GM21447 (cell line): ENCODE measurements at regions not wholly inside any gene's neighbourhood (a gene's known extent, or its start where the extent isn't known, plus 50 kb on each side); places are given as distances from the start of the nearest gene placed in this dataset.
"Not testable (repeated sequence)": the region's sequence is repeated elsewhere in the genome, so short reads cannot be mapped to it uniquely, and the experiment has no call there.

Experiments
- ATAC-seq: cut with Tn5 transposase; IDR thresholded peaks from one replicate; pipeline ENCODE4 v1.9.1; 2021; ENCODE audit not compliant: unreplicated experiment

DNA sequence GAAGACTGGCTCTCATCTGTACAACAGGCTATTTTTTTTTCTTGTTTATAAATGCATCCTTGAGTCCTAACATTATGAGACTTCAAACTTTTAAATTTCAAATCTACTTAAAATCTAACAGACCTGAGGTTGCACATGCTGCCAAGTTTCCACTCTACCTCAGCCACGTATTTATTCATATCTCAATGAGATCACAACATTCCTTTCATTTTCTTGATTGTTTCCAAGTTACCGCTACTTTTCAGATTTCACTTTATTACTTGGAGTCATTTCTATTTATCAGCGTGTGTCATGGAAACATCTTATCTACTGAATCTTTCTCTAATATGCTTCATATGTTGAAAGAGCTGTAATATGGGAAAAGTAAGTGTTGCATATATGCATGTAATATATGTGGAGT, 1257.5 kb upstream of the ATXN8OS start:
- ATAC-seq: no peak

DNA sequence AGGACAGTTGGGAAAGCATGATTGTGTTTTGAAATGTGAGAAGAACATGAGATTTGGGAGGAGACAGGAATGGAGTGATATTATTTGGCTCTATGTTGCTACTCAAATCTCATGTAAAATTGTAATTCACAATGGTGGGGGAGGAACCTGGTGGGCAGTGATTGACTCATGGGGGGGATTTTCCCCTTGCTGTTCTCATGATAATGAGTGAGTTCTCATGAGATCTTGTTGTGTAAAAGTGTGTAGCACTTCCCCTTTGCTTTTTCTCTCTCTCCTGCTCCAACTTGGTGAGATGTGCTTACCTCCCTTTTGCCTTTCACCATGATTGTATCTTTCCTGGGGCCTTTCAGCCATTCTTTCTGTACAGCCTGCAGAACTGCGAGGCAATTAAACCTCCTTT, 1261.0 kb upstream of the ATXN8OS start:
- ATAC-seq: no peak

DNA sequence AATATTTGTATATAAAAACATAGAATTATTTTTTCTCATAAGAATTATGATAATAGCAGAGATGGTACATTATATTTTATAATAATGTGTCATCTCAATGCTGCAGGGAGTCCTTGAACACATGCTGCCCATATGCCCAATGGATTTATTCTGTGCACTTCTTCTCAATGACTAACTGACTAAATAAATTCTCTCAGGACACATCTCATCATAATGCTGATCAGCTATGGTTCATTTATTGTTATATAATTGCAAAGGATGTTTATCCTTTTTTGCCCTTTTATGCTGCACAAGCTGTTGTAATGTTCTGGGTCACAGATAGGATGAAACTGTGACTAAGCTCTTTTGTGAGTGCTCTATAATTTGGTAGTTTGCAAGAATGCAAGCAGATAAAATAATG, 1273.3 kb upstream of the ATXN8OS start:
- ATAC-seq: no peak

DNA sequence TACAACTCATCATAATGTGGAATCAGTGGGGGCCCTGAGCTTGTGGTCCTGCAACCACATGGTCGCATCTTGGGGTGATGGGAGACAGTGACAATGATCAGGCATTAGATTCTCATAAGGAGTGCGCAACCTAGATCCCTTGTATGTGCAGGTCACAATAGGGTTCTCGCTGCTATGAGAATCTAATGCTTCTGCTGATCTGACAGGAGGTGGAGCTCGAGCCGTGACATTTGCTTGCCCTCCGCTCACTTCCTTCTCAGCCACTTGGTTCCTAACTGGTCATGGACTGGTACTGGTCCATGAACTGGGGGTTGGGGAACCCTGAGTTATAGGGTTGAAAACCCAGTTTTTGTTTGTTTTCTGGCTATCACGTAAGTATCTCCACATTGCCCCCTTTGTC, 1290.9 kb upstream of the ATXN8OS start:
- no peak for ATAC-seq

DNA sequence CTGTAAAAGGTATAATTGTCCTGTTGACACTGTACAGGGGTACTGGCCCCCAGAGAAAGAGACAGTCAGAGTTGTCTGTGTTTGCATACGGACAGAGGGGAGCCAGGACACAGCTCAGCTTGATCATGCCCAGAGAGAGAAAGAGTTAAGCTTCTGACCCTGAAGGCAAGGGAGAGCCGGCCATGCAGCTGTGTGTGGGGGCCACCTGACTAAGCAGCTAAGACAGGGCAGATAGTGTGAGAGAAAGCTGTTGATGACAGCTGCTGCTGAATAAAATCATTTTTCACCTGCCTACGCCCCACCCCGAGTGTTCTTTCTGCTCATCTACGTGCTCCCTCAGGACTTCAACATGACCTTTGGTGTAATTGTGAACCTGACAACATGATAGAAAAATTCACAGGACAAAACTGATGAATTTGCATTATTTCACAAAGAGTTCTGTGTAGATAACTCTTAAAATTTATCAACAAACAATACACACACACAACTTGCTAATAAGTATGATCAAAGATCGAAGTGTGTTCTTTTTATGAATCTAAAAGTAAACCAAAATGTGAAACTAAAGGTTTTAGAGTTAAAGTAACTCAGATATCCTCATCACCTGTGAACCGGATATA, 1294.3 kb upstream of the ATXN8OS start:
- no peak for ATAC-seq

DNA sequence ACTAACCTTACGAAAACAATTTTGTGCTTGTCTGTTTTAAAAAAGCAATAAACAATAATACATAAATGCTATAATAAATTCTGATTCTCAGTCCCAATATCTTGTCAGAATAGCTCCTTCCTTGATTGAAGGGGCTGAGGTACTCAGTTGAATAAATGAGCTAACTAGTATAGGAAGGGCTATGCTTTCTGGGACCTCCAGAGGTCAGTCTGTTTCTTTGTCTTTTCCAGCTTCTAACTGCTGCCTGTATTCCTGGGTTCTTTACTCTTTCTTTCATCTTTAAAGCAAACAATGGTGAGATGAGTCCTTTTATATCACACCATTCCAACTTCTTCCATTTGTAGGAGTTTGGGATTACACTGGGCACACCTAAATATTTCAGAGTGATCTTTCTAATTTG, 1297.0 kb upstream of the ATXN8OS start:
- ATAC-seq: no peak

DNA sequence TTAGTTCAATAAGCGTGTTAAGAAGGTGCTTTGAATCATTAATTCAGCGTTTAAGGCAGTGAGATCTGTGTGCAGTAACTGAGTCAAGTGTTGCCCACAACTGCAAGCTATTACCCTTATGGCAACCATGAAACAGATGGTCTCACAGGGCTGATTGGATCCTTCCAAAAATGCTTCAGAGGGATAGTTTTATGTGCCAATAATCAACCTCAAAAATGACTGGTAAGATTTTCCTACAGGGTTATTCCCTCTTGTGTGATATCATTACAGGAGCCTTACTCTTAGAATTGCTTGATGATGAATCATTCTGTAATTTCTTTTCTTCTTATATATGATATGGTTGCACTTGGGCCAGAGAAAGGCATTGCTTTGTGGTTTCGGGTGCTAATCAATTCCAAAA, 1299.2 kb upstream of the ATXN8OS start:
- ATAC-seq: no peak

DNA sequence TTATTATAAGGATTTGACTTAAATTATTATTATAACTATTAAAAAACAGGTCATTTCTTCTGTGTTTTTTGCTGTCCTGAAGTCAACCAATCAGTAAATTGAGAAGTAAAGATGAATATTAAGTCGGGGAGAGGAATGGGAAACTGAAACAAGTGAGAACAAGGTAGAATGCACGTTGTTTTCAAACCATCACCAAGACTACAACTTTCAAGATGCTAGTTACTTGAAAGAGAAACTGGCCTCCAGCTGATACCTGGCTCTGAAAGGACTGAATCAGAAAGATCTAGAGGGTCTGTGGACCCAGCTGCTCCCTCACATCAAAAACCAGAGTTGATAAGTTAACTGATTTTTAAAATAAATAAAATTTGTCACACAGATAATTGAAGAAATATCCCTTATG, 1301.5 kb upstream of the ATXN8OS start:
- ATAC-seq: no peak

DNA sequence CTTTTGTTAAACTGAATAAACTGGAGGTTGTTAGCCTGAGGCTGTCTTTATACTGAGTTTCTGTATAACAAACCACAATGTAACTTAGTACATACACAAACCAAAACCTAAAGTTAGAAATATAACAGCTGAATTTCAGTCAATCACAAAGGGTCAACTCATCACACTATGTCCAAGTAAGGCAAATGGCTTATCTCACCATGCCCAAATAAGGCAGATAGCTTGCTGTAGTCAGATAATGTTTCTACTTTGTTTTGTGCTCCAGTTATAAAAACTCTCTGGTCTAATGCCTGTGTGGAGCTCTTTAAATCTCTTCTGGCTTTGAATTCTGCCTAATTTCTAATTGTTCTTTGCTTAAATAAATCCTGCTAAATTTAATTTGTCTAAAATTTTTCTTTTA, 1323.4 kb upstream of the ATXN8OS start:
- ATAC-seq: no peak

DNA sequence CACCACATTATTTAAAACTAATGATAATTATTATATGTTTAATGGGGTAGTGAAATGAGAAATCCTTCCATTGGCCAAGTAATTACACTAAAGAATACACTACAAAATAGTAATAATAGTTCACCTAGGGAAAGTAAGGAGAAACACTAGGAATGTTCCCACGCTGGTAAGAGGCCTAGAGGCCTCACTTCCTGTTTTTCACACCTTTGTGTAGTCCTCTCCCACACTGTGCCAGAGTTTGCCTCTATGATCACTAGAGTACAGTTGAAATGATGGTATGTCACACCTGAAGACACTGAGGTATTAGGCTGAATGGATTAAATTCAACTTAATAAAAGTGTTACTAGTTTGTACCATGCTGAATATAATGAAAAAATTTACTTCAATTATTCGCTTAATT, 1348.0 kb upstream of the ATXN8OS start:
- no peak for ATAC-seq

DNA sequence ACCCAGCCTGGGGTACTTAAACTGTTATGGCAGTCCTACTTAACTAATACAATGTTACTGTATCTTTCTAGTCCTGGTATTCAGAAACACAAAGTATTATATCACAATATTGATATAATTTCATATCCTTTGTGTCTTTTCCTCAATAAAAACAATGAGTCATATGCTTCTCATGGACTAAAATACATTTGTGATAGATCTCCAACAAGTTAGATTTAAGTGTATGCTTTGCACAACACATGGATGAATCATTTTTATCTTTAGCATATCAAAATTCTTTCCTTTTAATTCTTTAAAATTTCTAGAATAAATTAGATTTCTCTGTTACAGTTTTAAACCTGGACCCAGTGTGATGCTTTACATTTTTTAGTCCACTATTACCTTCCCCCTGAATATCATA, 1357.8 kb upstream of the ATXN8OS start:
- no peak for ATAC-seq

DNA sequence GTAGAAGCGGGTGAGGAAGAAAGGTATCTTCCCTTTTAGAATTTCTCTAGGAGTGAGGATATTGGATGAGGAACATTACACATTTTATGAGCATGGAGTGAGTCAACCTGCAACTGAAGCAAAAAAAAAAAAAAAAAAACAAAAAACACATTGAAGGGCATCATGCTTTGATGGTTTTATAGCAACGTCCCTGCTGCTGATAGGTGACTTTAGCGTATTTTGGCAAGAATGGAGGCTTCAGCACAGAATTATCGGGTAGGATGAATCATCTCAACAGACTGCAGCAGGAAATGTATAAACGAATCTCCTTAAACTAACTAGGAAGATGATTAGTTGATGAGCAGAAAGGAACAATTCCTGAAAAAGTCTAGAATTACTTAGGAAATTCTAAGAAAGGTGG, 1359.6 kb upstream of the ATXN8OS start:
- no peak for ATAC-seq

DNA sequence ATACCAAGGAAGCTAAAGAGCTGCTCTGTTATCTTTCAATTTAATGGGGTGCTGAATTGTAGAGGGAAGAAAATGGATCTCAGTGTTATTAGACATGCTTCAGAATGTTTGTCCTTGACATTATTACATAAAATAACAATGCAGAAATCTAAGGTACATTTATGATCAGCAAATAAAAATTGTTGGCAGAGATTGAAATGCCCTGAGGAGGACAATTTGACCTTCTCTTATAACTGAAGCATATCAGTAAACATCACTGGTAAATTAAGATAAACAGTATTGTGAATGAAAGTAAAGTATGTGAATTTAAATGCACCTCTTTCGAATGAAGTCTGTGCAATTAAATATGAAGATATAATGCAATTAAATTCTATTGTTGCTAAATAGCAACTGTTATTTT, 1362.1 kb upstream of the ATXN8OS start:
- no peak for ATAC-seq

DNA sequence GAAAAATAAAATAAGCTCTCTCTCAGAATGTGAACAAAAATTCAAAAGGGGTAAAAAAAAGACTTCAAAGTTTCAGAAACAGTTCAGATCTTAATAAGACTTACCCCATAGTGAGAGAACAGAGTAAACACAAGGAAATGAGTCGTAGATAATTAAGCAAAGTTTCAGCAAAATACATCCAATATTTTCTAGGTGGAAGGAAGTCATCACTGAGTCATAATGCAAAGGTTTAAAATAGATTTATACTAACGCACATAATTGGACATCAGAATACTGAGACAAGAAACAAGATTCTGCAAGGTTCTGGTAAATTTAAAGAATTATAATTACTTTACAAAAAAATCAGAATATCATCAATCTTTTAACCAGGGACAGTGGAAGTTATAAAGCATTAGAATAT, 1370.7 kb upstream of the ATXN8OS start:
- no peak for ATAC-seq

DNA sequence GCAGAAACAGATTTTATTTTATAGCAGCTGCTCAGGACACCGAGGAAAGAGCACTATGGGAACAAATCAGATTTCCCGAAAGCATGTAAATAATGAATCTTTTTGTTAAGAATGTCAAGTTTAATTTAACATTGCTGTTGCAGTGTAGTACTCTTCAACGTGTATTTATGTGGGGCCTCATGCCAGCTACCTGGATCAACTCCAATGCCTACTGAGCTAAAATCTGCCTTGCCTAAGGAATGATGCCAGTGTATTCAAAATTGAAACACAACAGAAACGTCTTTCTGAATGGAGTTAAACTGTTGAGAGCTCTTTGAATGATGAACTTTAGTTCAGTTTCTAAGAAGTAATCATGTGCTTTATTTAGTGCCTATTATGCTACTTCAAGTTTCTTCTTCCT, 1379.8 kb upstream of the ATXN8OS start:
- no peak for ATAC-seq

DNA sequence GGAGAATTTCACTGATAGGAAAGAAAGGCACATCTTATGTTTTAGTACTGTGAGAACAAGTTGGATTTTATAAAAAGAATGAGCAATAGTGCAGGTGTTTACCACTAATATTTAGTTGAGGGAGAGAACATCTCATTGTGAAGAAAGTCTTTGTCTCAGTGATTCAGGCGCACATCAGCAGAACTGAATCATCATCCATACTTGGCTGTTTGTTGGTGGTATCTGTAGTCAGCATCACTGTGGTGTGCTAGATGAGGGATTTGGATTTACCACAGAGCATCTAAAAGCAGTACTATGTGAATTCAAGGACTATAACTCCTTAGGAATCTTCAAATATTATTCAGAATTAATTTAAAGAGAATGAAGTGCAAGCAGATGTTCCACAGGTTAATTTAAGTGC, 1380.5 kb upstream of the ATXN8OS start:
- ATAC-seq: no peak

DNA sequence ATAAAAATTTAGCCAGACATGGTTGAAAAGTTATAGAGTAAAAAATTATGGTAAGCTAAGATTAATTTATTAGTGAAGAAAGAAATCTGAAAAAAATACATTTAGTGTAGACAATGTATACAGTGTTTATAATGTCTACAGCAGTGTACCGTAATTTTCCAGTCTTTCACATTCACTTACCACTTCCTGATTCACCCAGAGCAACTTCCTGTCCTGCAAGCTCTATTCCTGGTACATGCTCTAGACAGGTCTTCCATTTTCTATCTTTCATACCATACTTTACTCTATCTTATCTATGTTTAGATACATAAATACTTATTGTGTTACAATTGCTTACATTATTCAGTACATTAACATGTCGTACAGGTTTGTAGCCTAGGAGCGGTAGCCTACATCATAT, 1387.8 kb upstream of the ATXN8OS start:
- no peak for ATAC-seq

DNA sequence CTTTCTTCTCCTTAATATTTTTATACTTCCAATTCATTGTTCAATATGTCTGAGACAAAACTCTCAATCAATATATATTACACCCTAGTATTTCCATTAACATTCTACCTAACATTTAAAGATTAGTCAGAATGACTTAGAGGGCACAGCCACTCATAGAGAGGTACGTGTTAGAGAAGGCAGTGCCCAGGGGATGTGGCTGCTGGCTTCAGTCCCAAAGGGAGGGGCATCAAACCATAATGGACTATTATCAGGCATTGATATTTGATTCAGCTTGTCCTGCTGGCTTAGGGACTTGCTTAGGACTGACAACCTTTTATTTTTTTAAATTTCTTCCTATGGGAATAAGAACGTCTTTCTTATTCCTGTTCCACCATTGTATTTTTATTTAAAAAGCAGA, 1392.0 kb upstream of the ATXN8OS start:
- no peak for ATAC-seq

DNA sequence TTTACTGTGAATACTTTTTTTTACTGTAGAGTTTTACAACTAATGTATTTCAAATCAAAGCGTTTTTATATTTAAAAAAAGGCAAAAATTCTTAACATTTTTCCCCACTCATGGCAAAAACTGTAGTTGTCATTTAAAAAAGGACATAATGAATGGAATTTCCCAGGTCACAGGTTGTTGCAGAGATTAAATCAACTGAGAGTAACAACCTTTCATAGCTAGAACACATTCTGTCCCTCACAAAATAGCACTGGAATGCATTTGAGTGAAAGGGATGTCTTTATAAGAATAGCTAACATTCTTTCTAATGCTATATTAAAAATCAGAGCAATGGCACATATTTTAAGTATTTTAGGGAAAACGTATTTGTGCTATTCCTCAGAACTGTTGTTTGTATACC, 1393.3 kb upstream of the ATXN8OS start:
- ATAC-seq: no peak

DNA sequence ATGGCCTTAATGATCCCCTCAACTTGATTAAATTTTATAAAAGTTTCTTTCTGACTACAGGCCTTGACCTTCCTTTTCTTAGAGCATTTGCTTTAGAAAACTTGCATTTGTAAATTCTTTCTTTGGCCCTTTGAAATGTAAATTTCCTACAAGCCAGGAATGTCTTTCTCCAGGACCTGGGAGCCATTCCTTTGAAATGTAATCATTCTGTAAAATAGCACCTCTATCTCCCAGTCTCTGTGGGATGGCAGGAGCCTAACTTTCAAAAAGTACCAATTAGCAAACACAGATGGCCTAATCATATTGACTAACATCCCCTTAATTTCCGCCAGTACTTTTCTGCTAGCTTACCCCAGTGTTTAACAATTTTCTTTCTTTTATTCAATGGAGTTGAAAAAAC, 1394.2 kb upstream of the ATXN8OS start:
- no peak for ATAC-seq

DNA sequence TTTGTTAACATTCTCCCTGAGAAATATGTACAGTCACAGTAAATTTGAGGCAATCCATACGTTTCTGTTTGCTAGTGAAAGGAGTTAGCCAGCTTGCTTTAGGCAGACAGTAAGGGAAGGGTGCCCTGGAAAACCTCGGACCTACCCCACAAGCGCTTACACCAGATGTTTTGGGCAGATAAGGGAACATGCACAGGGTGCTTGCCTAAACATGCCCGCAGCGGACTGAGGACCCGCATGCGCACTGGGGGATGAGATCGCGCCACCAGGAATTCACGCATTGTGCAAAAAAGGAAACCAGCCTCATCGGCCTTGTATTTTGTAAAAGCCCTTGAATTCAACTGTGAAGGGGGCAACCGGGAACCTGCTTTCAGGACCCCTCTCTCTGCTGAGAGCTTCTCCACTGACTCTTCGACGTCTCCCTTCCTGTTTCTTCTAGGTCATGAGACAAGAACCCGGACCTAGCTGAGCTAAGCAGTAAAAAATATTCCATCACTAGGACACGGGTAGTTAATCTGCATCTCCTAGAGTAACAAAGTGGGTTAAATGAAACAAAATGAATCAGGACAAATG, 1399.2 kb upstream of the ATXN8OS start:
- no peak for ATAC-seq

DNA sequence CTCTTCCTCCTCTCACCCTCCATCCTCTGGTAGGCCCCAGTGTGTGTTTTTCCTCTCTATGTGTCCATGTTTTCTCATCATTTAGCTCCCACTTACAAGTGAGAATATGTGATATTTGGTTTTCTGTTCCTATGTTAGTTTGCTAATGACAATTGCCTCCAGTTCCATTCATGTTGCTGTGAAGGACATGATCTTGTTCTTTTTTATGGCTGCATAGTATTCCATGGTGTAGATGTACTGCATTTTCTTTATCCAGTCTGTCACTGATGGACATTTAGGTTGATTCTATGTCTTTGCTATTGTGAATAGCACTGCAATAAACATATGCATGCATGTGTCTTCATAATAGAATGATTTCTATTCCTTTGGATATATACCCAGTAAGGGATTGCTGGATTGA, 1401.6 kb upstream of the ATXN8OS start:
- ATAC-seq: not testable (repeated sequence)

DNA sequence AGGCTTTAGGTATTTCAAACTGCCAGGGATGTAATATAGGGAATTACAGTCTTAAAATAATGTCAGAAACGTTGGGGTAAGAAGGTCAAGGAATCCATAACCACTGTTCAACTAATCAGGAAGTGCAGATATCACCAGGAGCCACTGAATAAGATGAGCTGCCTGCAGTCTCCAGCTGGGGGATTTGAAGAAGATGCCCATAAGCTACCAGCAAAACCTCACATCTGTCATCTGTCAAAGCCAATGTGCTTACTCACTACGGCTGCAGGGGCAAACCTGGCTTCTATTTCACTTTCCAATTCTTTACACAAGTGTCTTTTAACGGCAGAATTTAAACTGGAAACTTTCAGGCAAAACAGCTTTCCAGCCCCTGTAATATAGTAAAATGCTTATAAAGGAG, 1410.1 kb upstream of the ATXN8OS start:
- ATAC-seq: no peak
